ENCODE measurements at regions not wholly inside any gene's neighbourhood (a gene's known extent, or its start where the extent isn't known, plus 50 kb on each side); places are given as distances from the start of the nearest gene placed in this dataset.

GRCh38 chr3:144263706-144264105 is 292.1 kb downstream of the DIPK2A start:
- intact Hi-C loops (cut with DNase I), result no loop called here
- Histone ChIP-seq H3K4me1 (no peaks in the 10 kb centered on the region), H3K4me3 (no peak overlapping the region), H3K27ac (no peak overlapping the region), H3K9me3 (no peaks in the 10 kb centered on the region), H3K27me3 (no peaks in the 10 kb centered on the region), H3K36me3 (no peaks in the 10 kb centered on the region)
- no peak for TF ChIP-seq CTCF (IDR thresholded peaks at IDR 0.05)
- DNase-seq (ENCODE audit: low spot score in 2 of 2), result no peak

DNA sequence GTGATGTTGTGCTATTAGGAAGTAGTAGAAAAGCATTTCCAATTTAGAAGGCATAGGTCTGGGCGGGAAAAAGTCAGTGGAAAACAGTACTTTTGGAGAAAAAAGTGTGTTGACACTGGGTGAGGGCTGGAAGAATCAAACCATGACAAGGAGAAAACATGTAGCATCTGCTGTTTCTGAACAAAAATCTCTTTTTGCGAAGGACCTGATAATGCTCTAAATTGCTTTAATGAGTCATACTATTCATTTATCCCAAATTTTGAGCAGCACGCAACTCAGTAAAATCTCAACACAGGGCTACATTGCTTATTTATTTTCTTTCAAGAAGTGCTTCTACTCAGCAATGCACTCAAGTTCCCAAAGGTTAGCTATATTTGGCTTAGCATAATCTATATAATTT is 292.7 kb downstream of the DIPK2A start:
- no peaks in the 10 kb centered on the region for H3K9me3 ChIP-seq
- H3K27me3 ChIP-seq, result no peaks in the 10 kb centered on the region
- H3K36me3 ChIP-seq, result no peaks in the 10 kb centered on the region
- intact Hi-C loops (cut with DNase I), result no loop called here
- no peaks in the 10 kb centered on the region for H3K4me1 ChIP-seq
- H3K4me3 ChIP-seq, result no peak overlapping the region
- no peak overlapping the region for H3K27ac ChIP-seq
- no peak for DNase-seq (ENCODE audit: low spot score in 2 of 2)
- no peak for TF ChIP-seq CTCF (IDR thresholded peaks at IDR 0.05)

DNA sequence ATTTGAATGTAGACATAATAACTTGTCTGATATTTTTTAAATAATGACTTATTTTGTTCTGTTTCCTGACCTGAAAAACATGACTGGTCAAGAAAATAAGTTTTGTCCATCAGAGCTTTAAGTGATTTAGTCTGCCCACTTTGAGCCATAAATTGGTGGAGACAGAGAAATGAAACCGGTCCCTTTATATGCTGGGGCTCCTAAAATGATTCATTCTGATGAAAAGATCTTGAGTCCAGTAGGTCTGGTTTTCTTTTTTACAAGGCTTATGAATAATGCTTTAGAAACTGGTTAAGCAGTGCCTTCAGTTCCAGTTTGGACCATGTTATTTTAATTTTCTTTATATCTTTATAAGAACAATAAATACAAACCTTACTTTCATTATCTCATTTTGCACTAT is 293.2 kb downstream of the DIPK2A start:
- Histone ChIP-seq H3K4me1 (no peaks in the 10 kb centered on the region), H3K27ac (no peak overlapping the region), H3K27me3 (no peaks in the 10 kb centered on the region), H3K4me3 (no peak overlapping the region), H3K9me3 (no peaks in the 10 kb centered on the region), H3K36me3 (no peaks in the 10 kb centered on the region)
- intact Hi-C loops (cut with DNase I), result no loop called here
- DNase-seq (ENCODE audit: low spot score in 2 of 2), result no peak
- no peak for TF ChIP-seq CTCF (IDR thresholded peaks at IDR 0.05)

GRCh38 chr3:144265542-144266100 is 294.0 kb downstream of the DIPK2A start:
- no peak overlapping the region for H3K4me3 ChIP-seq
- H3K36me3 ChIP-seq, result no peaks in the 10 kb centered on the region
- no peaks in the 10 kb centered on the region for H3K4me1 ChIP-seq
- intact Hi-C loops (cut with DNase I), result no loop called here
- no peak for DNase-seq (ENCODE audit: low spot score in 2 of 2)
- H3K27me3 ChIP-seq, result no peaks in the 10 kb centered on the region
- TF ChIP-seq CTCF (IDR thresholded peaks at IDR 0.05), result no peak
- H3K9me3 ChIP-seq, result no peaks in the 10 kb centered on the region
- H3K27ac ChIP-seq, result no peak overlapping the region

DNA sequence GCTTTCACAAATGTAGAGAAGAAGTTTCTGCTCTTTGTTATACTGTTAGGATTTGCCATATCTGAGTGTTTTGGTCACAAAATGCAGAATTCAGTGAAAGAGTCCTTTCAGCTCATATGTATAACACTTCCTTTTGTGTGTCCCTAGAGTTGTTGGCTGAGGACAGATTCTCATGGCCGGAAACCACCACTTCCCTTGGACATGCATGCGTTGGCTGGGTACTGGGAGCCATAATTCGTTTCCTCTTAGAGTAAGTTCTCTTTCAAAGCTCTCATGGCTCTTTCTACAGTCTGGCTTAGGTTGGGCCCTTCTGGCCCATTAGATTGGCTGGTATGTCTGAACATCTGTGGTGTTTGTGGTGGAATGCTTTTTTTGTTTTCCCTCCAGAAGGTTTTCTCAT is 298.5 kb downstream of the DIPK2A start:
- Histone ChIP-seq H3K9me3 (no peaks in the 10 kb centered on the region), H3K4me3 (no peak overlapping the region), H3K27me3 (no peaks in the 10 kb centered on the region), H3K4me1 (no peaks in the 10 kb centered on the region), H3K36me3 (no peaks in the 10 kb centered on the region), H3K27ac (no peak overlapping the region)
- DNase-seq (ENCODE audit: low spot score in 2 of 2), result no peak
- intact Hi-C loops (cut with DNase I), result no loop called here
- no peak for TF ChIP-seq CTCF (IDR thresholded peaks at IDR 0.05)

GRCh38 chr3:144272680-144273079 is 301.1 kb downstream of the DIPK2A start:
- Histone ChIP-seq H3K27me3 (no peaks in the 10 kb centered on the region), H3K36me3 (no peaks in the 10 kb centered on the region), H3K4me1 (no peaks in the 10 kb centered on the region), H3K4me3 (no peak overlapping the region), H3K27ac (no peak overlapping the region), H3K9me3 (no peaks in the 10 kb centered on the region)
- no peak for DNase-seq (ENCODE audit: low spot score in 2 of 2)
- no peak for TF ChIP-seq CTCF (IDR thresholded peaks at IDR 0.05)
- intact Hi-C loops (cut with DNase I), result no loop called here
